ENCODE measurements at regions not wholly inside any gene's neighbourhood (a gene's known extent, or its start where the extent isn't known, plus 50 kb on each side); places are given as distances from the start of the nearest gene placed in this dataset.

GRCh38 chr2:120844070-120844738 lies 108.5 kb downstream of the GLI2 start:
- Histone ChIP-seq H3K4me3 (replicated peaks; ENCODE audit: low read depth, low read length) (no peak overlapping the region), H3K36me3 (ENCODE audit: control insufficient read depth, insufficient read depth, low read length) (no peaks in the 10 kb centered on the region), H3K27me3 (replicated peaks; ENCODE audit: control insufficient read depth, insufficient read depth, low read length) (no peaks in the 10 kb centered on the region; the same call in 1 of the 2 replicates)
- TF ChIP-seq CTCF (IDR thresholded peaks at IDR 0.05; ENCODE audit: insufficient read depth, low read length, poor library complexity, severe bottlenecking): no peak
- DNase-seq (ENCODE audit: extremely low read depth, insufficient read length): no peak

- H3K36me3 ChIP-seq (ENCODE audit: control insufficient read depth, insufficient read depth, low read length): no peaks in the 10 kb centered on the region
These were observed 109.6 kb downstream of the GLI2 start for GRCh38 chr2:120845277-120845676.

GRCh38 chr2:120846406-120847095 lies 110.9 kb downstream of the GLI2 start:
- no peaks in the 10 kb centered on the region; the same call in 1 of the 2 replicates for H3K27me3 ChIP-seq (replicated peaks; ENCODE audit: control insufficient read depth, insufficient read depth, low read length)
- DNase-seq (ENCODE audit: extremely low read depth, insufficient read length): no peak
- H3K4me3 ChIP-seq (replicated peaks; ENCODE audit: low read depth, low read length): no peak overlapping the region
- no peaks in the 10 kb centered on the region for H3K36me3 ChIP-seq (ENCODE audit: control insufficient read depth, insufficient read depth, low read length)
- TF ChIP-seq CTCF (IDR thresholded peaks at IDR 0.05; ENCODE audit: insufficient read depth, low read length, poor library complexity, severe bottlenecking): no peak

More at GRCh38 chr2:120845277-120845676, 109.6 kb downstream of the GLI2 start:
- DNase-seq (ENCODE audit: extremely low read depth, insufficient read length): no peak
- Histone ChIP-seq H3K27me3 (replicated peaks; ENCODE audit: control insufficient read depth, insufficient read depth, low read length) (no peaks in the 10 kb centered on the region; the same call in 1 of the 2 replicates), H3K4me3 (replicated peaks; ENCODE audit: low read depth, low read length) (no peak overlapping the region)
- TF ChIP-seq CTCF (IDR thresholded peaks at IDR 0.05; ENCODE audit: insufficient read depth, low read length, poor library complexity, severe bottlenecking): no peak

GRCh38 chr2:120847700-120848321 lies 112.1 kb downstream of the GLI2 start:
- no peak for DNase-seq (ENCODE audit: extremely low read depth, insufficient read length)
- no peak for TF ChIP-seq CTCF (IDR thresholded peaks at IDR 0.05; ENCODE audit: insufficient read depth, low read length, poor library complexity, severe bottlenecking)
- Histone ChIP-seq H3K36me3 (ENCODE audit: control insufficient read depth, insufficient read depth, low read length) (no peaks in the 10 kb centered on the region), H3K27me3 (replicated peaks; ENCODE audit: control insufficient read depth, insufficient read depth, low read length) (no peaks in the 10 kb centered on the region; the same call in 1 of the 2 replicates), H3K4me3 (replicated peaks; ENCODE audit: low read depth, low read length) (no peak overlapping the region)

- Histone ChIP-seq H3K36me3 (ENCODE audit: control insufficient read depth, insufficient read depth, low read length) (no peaks in the 10 kb centered on the region), H3K27me3 (replicated peaks; ENCODE audit: control insufficient read depth, insufficient read depth, low read length) (no peaks in the 10 kb centered on the region; the same call in 1 of the 2 replicates), H3K4me3 (replicated peaks; ENCODE audit: low read depth, low read length) (no peak overlapping the region)
- DNase-seq (ENCODE audit: extremely low read depth, insufficient read length): no peak
- TF ChIP-seq CTCF (IDR thresholded peaks at IDR 0.05; ENCODE audit: insufficient read depth, low read length, poor library complexity, severe bottlenecking): no peak
These were observed 113.6 kb downstream of the GLI2 start for GRCh38 chr2:120849278-120849677.

All from GM06990 (cell line).